ENCODE measurements at regions not wholly inside any gene's neighbourhood (a gene's known extent, or its start where the extent isn't known, plus 50 kb on each side); places are given as distances from the start of the nearest gene placed in this dataset.

DNA sequence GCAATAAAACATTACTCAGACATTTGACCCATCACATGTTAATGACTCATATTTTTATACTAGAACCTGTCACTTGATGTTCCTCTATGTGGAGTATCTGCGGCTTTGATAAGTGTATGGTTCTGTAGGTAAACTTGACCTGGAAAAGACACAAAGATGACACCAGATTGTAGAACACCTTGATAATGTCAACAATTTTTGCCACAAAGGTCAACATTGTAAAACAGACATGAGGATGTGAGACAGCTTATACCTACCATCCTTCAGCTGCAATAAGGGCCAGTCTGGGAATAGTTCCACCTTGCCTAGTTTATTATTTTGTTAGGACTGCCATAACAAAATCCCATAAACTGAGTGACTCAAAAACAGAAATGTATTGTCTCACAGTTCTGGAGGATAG, 202.4 kb downstream of the LMBRD1 start:
- no peak overlapping the region for H2AK5ac ChIP-seq (ENCODE audit: low read depth, low read length)
- H3K9me3 ChIP-seq (ENCODE audit: insufficient read depth in 2 of 2, low read depth in 1 of 2, low read length in 1 of 2): no peaks in the 10 kb centered on the region
- no peak overlapping the region for H3K23ac ChIP-seq (ENCODE audit: insufficient read length)
- H3K56ac ChIP-seq (replicated peaks; ENCODE audit: insufficient read length, low read depth, low read length): no peak overlapping the region
- no peaks in the 10 kb centered on the region for H3K79me2 ChIP-seq (ENCODE audit: control insufficient read depth in 1 of 2, insufficient read depth in 2 of 2, low read length in 2 of 2)
- H3K4ac ChIP-seq (replicated peaks; ENCODE audit: insufficient read length, low read depth, low read length): no peak overlapping the region
- H2BK5ac ChIP-seq (ENCODE audit: low read depth, low read length): no peak overlapping the region
- no peak for FAIRE-seq
- 81% methylated on average over 1 of the region's 1 CpG; no CpG with 5 or more reads in 1 of the 2 experiments for WGBS, 2 experiments (ENCODE audit: extremely low coverage in 1 of 2, insufficient coverage in 1 of 2, insufficient read length in 1 of 2, insufficient replicate concordance in 2 of 2, low coverage in 1 of 2, low lambda C conversion rate in 2 of 2, missing lambda C conversion rate in 1 of 2)
- no peak overlapping the region for H3K14ac ChIP-seq (ENCODE audit: insufficient read length)
- CTCF ChIA-PET (ENCODE audit: partially characterized antibody): interaction anchor here (0.6 kb wide), 1 partner anchor 66 kb away, joined by 5 read pairs; no protein-coding TSS in a partner anchor
- TF ChIP-seq KDM4A (IDR thresholded peaks at IDR 0.05; ENCODE audit: low read depth, low read length, severe bottlenecking) (no peak), FOSL1 (IDR thresholded peaks at IDR 0.05; ENCODE audit: insufficient read depth, low read depth, low read length) (no peak), HDAC6 (IDR thresholded peaks at IDR 0.05; ENCODE audit: low read depth, low read length) (no peak), EGR1 (IDR thresholded peaks at IDR 0.05; ENCODE audit: borderline replicate concordance, low read depth, low read length) (no peak), NRF1 (IDR thresholded peaks at IDR 0.05; ENCODE audit: low read depth, low read length) (no peak), SP2 (IDR thresholded peaks at IDR 0.05; ENCODE audit: low read length) (no peak)
- H4K20me1 ChIP-seq (replicated peaks in 1 of 2; ENCODE audit: control insufficient read depth in 1 of 2, insufficient read depth in 2 of 2, low read length in 2 of 2): no peaks in the 10 kb centered on the region
- H2BK15ac ChIP-seq (ENCODE audit: low read length): no peak overlapping the region
- H4K8ac ChIP-seq (ENCODE audit: extremely low read depth, insufficient read depth, low read length): no peak overlapping the region
- no peaks in the 10 kb centered on the region for H3K36me3 ChIP-seq (ENCODE audit: control insufficient read depth in 2 of 4, insufficient read depth in 4 of 4, low read length in 3 of 4)
- POLR2A ChIA-PET (ENCODE audit: partially characterized antibody): no interaction called here
- no peaks in the 10 kb centered on the region for H3K23me2 ChIP-seq (ENCODE audit: low read depth, low read length)
- H2AFZ ChIP-seq (ENCODE audit: low read length): no peak overlapping the region
- no peak overlapping the region for H4K91ac ChIP-seq (replicated peaks; ENCODE audit: insufficient read length, low read length)
- no peak overlapping the region for H3K4me3 ChIP-seq (ENCODE audit: extremely low read depth in 1 of 4, insufficient read depth in 2 of 4, low read depth in 3 of 4, low read length in 4 of 4)
- H3K27ac ChIP-seq (ENCODE audit: low read depth, low read length): no peak overlapping the region
- H4K5ac ChIP-seq (ENCODE audit: insufficient read length, low read depth, low read length): no peak overlapping the region
- no peak overlapping the region for H2BK20ac ChIP-seq (ENCODE audit: low read length)
- H3K27me3 ChIP-seq (replicated peaks in 1 of 4; ENCODE audit: control insufficient read depth in 3 of 4, extremely low read depth in 1 of 4, insufficient read depth in 3 of 4, low read length in 3 of 4): no peaks in the 10 kb centered on the region
- no peak overlapping the region for H2BK12ac ChIP-seq (ENCODE audit: low read depth, low read length)
- H3K18ac ChIP-seq (ENCODE audit: extremely low read depth, low read length): no peak overlapping the region
- H3K79me1 ChIP-seq (ENCODE audit: low read depth, low read length): no peaks in the 10 kb centered on the region
- no peak for DNase-seq (ENCODE audit: low read depth in 1 of 2, low spot score in 2 of 2)
- no peak overlapping the region for H3K4me2 ChIP-seq (ENCODE audit: insufficient read depth in 1 of 2, low read depth in 2 of 2, low read length in 2 of 2)
- no peak overlapping the region for H3K9ac ChIP-seq (replicated peaks in 1 of 4; ENCODE audit: extremely low read depth in 1 of 4, low read depth in 3 of 4, low read length in 3 of 4)
- H2BK120ac ChIP-seq (replicated peaks; ENCODE audit: low read depth, low read length): no peak overlapping the region
- no peaks in the 10 kb centered on the region for H3K4me1 ChIP-seq (replicated peaks in 1 of 4; ENCODE audit: control insufficient read depth in 3 of 4, insufficient read depth in 4 of 4, low read length in 3 of 4)
